K562 (cell line): ENCODE measurements at regions not wholly inside any gene's neighbourhood (a gene's known extent, or its start where the extent isn't known, plus 50 kb on each side); places are given as distances from the start of the nearest gene placed in this dataset.

ENCODE experiments used
- ATAC-seq: fragments of 200-7000 bp; cut with Tn5 transposase; 3 replicates; pipeline ENCODE4 v1.9.1; 2020; ENCODE audit warnings: moderate library complexity
- BruUV-seq: library from RNA; stranded (reverse); fragments of 400-500 nt; replicated peaks from 2 replicates; lab custom pipeline; 2021; lab: Mats Ljungman, UMichigan
- CTCF ChIA-PET: fragments of 300-600 bp; formaldehyde crosslinking; extraction: SDS; loops from one replicate; lab custom pipeline; 2021; ENCODE audit warnings: low intra/inter-chr PET ratio; lab: Yijun Ruan, JAX
- POLR2A ChIA-PET: fragments of 300-600, 350-650 bp; sonication (Branson Sonifier 250); formaldehyde crosslinking; extraction: SDS; loops from one replicate; lab custom pipeline; 2021; ENCODE audit warnings: antibody characterized with exemption, inconsistent platforms; lab: Yijun Ruan, JAX
- DNase-seq, 4 experiments: peaks; one replicate each; pipeline versions ENCODE4 v3.0.0 to v3.0.0-alpha.2; 2011 to 2018; ENCODE audit warnings: low spot score in 3 of 4, mixed read lengths in 3 of 4; ENCODE audit errors: extremely low read depth in 1 of 4
- FAIRE-seq: peaks from 2 replicates; lab custom pipeline; 2011; peaks lifted over from hg19 to GRCh38; lab: Jason Lieb, UNC
- H2AFZ ChIP-seq: 2 replicates; pipeline ENCODE4 v1.6.0; 2011; ENCODE audit warnings: low read depth, low read length, control low read depth, inconsistent platforms
- H3K27ac ChIP-seq: fragments of 200-600 bp; 3 replicates; pipeline ENCODE4 v1.8.0; 2011; ENCODE audit warnings: low read depth, mild to moderate bottlenecking, control low read depth, inconsistent platforms, low read length, moderate library complexity, mixed read lengths; ENCODE audit errors: extremely low read depth
- H3K27me3 ChIP-seq, 2 experiments: fragments of 300-600 bp in 1 of 2; 2 replicates in 1 of 2; 3 replicates in 1 of 2; pipeline versions ENCODE4 v1.6.0 to v1.8.0; 2011; ENCODE audit warnings: inconsistent platforms in 2 of 2, low read length in 2 of 2, mild to moderate bottlenecking in 1 of 2, mixed read lengths in 1 of 2, moderate library complexity in 1 of 2; ENCODE audit not compliant: control insufficient read depth in 2 of 2, insufficient read depth in 2 of 2
- H3K36me3 ChIP-seq: fragments of 300-600 bp; 3 replicates; pipeline ENCODE4 v1.8.0; 2011; ENCODE audit warnings: mild to moderate bottlenecking, low read length, inconsistent platforms; ENCODE audit not compliant: control insufficient read depth, insufficient read depth
- H3K4me1 ChIP-seq, 2 experiments: fragments of 200-600 bp in 1 of 2; replicated peaks in 1 of 2; 2 replicates in 1 of 2; 3 replicates in 1 of 2; pipeline versions ENCODE4 v1.5.1 to v1.8.0; 2011; ENCODE audit warnings: inconsistent platforms in 2 of 2, low read length in 2 of 2, mild to moderate bottlenecking in 1 of 2, mixed read lengths in 1 of 2, moderate library complexity in 1 of 2; ENCODE audit not compliant: control insufficient read depth in 2 of 2, insufficient read depth in 2 of 2
- H3K4me2 ChIP-seq: 2 replicates; pipeline ENCODE4 v1.6.1; 2011; ENCODE audit warnings: low read length, control low read depth, inconsistent platforms, mixed read lengths; ENCODE audit not compliant: insufficient read depth
- H3K4me3 ChIP-seq: fragments of 200-600 bp; sonication (generic), shearing (Covaris generic); 2 replicates; pipeline ENCODE4 v1.5.1; 2016; ENCODE audit warnings: control low read depth, inconsistent platforms
- H3K79me2 ChIP-seq: fragments of 200-600 bp; 3 replicates; pipeline ENCODE4 v1.8.0; 2011; ENCODE audit warnings: low read length, inconsistent platforms; ENCODE audit not compliant: control insufficient read depth, insufficient read depth
- H3K9ac ChIP-seq, 2 experiments: 2 replicates each; pipeline versions ENCODE4 v1.6.0 to v1.6.1; 2011; ENCODE audit warnings: low read depth in 2 of 2, low read length in 2 of 2, control low read depth in 1 of 2, inconsistent platforms in 1 of 2, mild to moderate bottlenecking in 1 of 2, mixed read lengths in 1 of 2; ENCODE audit not compliant: insufficient read depth in 1 of 2
- H3K9me1 ChIP-seq: one replicate; pipeline ENCODE4 v1.6.0; 2011; ENCODE audit warnings: inconsistent platforms, mild to moderate bottlenecking, low read length, moderate library complexity; ENCODE audit not compliant: control insufficient read depth, insufficient read depth
- H3K9me3 ChIP-seq: replicated peaks from 2 replicates; pipeline ENCODE4 v1.5.1; 2011; ENCODE audit warnings: low read depth, low read length, inconsistent platforms; ENCODE audit not compliant: control insufficient read depth, insufficient read depth
- H4K20me1 ChIP-seq: replicated peaks from 2 replicates; pipeline ENCODE4 v1.6.1; 2011; ENCODE audit warnings: low read length, inconsistent platforms, mixed read lengths; ENCODE audit not compliant: control insufficient read depth, insufficient read depth
- CHCHD3 ChIP-seq: fragments of 250-450 bp; sonication (Bioruptor Pico); IDR thresholded peaks from 2 replicates; pipeline ENCODE4 v2.1.2; 2022; ENCODE audit warnings: mild to moderate bottlenecking
- GABPB1 ChIP-seq: sonication (generic); formaldehyde crosslinking; IDR thresholded peaks from 2 replicates; pipeline ENCODE4 v1.8.0; 2022; ENCODE audit warnings: mild to moderate bottlenecking, missing genetic modification reagents
- HIVEP1 ChIP-seq: fragments of 250-450 bp; sonication (Bioruptor Pico); IDR thresholded peaks from 2 replicates; pipeline ENCODE4 v1.4.0; 2020; ENCODE audit warnings: mild to moderate bottlenecking
- MTA2 ChIP-seq: fragments of 450-650 bp; IDR thresholded peaks from 2 replicates; pipeline ENCODE4 v1.6.1; 2016; ENCODE audit warnings: low read depth
- NCOA4 ChIP-seq: fragments of 450-650 bp; IDR thresholded peaks from 2 replicates; pipeline ENCODE4 v1.6.1; 2018; ENCODE audit warnings: mild to moderate bottlenecking; ENCODE audit not compliant: partially characterized antibody
- RCOR1 ChIP-seq, 2 experiments: IDR thresholded peaks; 2 replicates each; pipeline ENCODE4 v1.6.1; 2012; ENCODE audit warnings: low read depth in 2 of 2, low read length in 2 of 2, borderline replicate concordance in 1 of 2, improper control_type of control experiment in 1 of 2
- SMAD3 ChIP-seq: fragments of 450-650 bp; formaldehyde crosslinking; conservative IDR thresholded peaks from 2 replicates; pipeline ENCODE4 v1.4.0; 2020; ENCODE audit warnings: mild to moderate bottlenecking
- TARDBP ChIP-seq: fragments of 450-650 bp; IDR thresholded peaks from 2 replicates; pipeline ENCODE4 v1.6.1; 2016
- ZKSCAN8 ChIP-seq: fragments of 200-800 bp; sonication (Bioruptor generic); IDR thresholded peaks from 2 replicates; pipeline ENCODE4 v1.6.1; 2016; ENCODE audit warnings: missing genetic modification characterization, missing compliant biosample characterization
- ZNF253 ChIP-seq: fragments of 250-450 bp; sonication (Bioruptor Pico); conservative IDR thresholded peaks from 2 replicates; pipeline ENCODE4 v1.6.1; 2021; ENCODE audit warnings: mild to moderate bottlenecking
- ZNF431 ChIP-seq: sonication (generic); formaldehyde crosslinking; IDR thresholded peaks from 2 replicates; pipeline ENCODE4 v1.8.0; 2022; ENCODE audit warnings: mild to moderate bottlenecking, missing genetic modification reagents
- ZNF644 ChIP-seq: fragments of 200-800 bp; sonication (Bioruptor generic); IDR thresholded peaks from 2 replicates; pipeline ENCODE4 v1.6.1; 2016; ENCODE audit warnings: low read depth, missing genetic modification characterization, missing compliant biosample characterization
- ZNF766 ChIP-seq: fragments of 200-800 bp; sonication (Bioruptor generic); conservative IDR thresholded peaks from 2 replicates; pipeline ENCODE4 v1.6.1; 2016; ENCODE audit warnings: missing genetic modification characterization, missing compliant biosample characterization
- WGBS: fragments of 100-300 bp; shearing (Covaris generic); methylation state at CpG from one replicate; pipeline ENCODE4 v1.1.6; 2016; ENCODE audit warnings: low coverage, mixed read lengths; ENCODE audit not compliant: insufficient coverage; ENCODE audit errors: missing lambda C conversion rate; 5-methylcytosine and 5-hydroxymethylcytosine counted together
- in situ Hi-C: fragments of 300-500 bp; cut with MboI; formaldehyde crosslinking; loops from 4 replicates; pipeline ENCODE4 v1.15.0; 2018; ENCODE audit warnings: inconsistent platforms, mixed read lengths
- intact Hi-C: fragments of 100-400 bp; cut with micrococcal nuclease; formaldehyde crosslinking; loops from 2 replicates; pipeline ENCODE4 v1.14.2; 2022
- TF ChIP-seq, protein P1 (sequence below): fragments of 250-450 bp; sonication (Bioruptor Pico); IDR thresholded peaks from 2 replicates; pipeline ENCODE4 v1.5.0; 2022; ENCODE audit warnings: mild to moderate bottlenecking
- TF ChIP-seq, protein P2 (sequence below): sonication (generic); formaldehyde crosslinking; IDR thresholded peaks from 2 replicates; pipeline ENCODE4 v1.8.1; 2023; ENCODE audit warnings: mild to moderate bottlenecking, missing genetic modification reagents
- TF ChIP-seq, protein P3 (sequence below): sonication (generic); formaldehyde crosslinking; IDR thresholded peaks from 2 replicates; pipeline ENCODE4 v1.5.0; 2020; ENCODE audit warnings: missing genetic modification reagents

DNA sequence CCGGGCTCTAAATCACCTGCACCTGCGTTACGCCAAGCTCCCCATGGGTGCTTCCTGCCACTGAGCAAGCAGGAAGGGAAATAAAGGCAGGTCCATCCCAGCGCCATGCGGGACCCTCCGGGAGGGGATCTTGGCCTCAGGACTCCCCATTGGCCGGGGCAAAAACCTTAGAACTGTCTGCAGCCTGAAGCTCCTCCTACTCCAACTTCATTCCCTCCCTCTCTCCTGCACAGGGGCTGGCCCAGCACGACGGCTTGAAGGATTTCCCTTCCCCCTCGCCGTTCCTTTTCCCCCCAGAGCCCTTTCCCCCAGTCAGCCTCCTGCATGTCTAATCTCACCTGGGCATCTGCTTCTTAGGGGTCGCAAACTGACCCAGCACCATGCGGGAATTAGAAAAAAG lies 137.2 kb upstream of the NCOR2 start:
- ATAC-seq = no peak
- TF ChIP-seq, protein P1, sequence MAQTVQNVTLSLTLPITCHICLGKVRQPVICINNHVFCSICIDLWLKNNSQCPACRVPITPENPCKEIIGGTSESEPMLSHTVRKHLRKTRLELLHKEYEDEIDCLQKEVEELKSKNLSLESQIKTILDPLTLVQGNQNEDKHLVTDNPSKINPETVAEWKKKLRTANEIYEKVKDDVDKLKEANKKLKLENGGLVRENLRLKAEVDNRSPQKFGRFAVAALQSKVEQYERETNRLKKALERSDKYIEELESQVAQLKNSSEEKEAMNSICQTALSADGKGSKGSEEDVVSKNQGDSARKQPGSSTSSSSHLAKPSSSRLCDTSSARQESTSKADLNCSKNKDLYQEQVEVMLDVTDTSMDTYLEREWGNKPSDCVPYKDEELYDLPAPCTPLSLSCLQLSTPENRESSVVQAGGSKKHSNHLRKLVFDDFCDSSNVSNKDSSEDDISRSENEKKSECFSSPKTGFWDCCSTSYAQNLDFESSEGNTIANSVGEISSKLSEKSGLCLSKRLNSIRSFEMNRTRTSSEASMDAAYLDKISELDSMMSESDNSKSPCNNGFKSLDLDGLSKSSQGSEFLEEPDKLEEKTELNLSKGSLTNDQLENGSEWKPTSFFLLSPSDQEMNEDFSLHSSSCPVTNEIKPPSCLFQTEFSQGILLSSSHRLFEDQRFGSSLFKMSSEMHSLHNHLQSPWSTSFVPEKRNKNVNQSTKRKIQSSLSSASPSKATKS (CRISPR knock-in tag) = no peak
- TF ChIP-seq RCOR1 (IDR thresholded peaks at IDR 0.05; ENCODE audit: borderline replicate concordance in 1 of 2, low read depth in 2 of 2, low read length in 2 of 2) = no peak
- no peak for TF ChIP-seq GABPB1 (CRISPR knock-in tag)
- TF ChIP-seq MTA2 = no peak
- TF ChIP-seq, protein P2, sequence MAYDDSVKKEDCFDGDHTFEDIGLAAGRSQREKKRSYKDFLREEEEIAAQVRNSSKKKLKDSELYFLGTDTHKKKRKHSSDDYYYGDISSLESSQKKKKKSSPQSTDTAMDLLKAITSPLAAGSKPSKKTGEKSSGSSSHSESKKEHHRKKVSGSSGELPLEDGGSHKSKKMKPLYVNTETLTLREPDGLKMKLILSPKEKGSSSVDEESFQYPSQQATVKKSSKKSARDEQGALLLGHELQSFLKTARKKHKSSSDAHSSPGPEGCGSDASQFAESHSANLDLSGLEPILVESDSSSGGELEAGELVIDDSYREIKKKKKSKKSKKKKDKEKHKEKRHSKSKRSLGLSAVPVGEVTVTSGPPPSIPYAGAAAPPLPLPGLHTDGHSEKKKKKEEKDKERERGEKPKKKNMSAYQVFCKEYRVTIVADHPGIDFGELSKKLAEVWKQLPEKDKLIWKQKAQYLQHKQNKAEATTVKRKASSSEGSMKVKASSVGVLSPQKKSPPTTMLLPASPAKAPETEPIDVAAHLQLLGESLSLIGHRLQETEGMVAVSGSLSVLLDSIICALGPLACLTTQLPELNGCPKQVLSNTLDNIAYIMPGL (CRISPR knock-in tag) = no peak
- TF ChIP-seq ZNF431 (CRISPR knock-in tag) = no peak
- TF ChIP-seq ZKSCAN8 (CRISPR knock-in tag) = no peak
- TF ChIP-seq ZNF253 (CRISPR knock-in tag) = no peak
- no peak for TF ChIP-seq CHCHD3 (CRISPR knock-in tag)
- TF ChIP-seq ZNF766 = no peak
- TF ChIP-seq SMAD3 (CRISPR knock-in tag) = no peak
- no peak for TF ChIP-seq HIVEP1 (CRISPR knock-in tag)
- TF ChIP-seq, protein P3, sequence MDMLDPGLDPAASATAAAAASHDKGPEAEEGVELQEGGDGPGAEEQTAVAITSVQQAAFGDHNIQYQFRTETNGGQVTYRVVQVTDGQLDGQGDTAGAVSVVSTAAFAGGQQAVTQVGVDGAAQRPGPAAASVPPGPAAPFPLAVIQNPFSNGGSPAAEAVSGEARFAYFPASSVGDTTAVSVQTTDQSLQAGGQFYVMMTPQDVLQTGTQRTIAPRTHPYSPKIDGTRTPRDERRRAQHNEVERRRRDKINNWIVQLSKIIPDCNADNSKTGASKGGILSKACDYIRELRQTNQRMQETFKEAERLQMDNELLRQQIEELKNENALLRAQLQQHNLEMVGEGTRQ (CRISPR knock-in tag) = no peak
- TF ChIP-seq NCOA4 = no peak
- no peak for TF ChIP-seq ZNF644 (tag)
- no peak for TF ChIP-seq TARDBP
- Histone ChIP-seq H2AFZ (no peak overlapping the region), H3K79me2 (no peaks in the 10 kb centered on the region), H3K4me2 (no peak overlapping the region), H3K9me3 (peaks cover 4% of the 10 kb centered on the region), H3K4me3 (no peak overlapping the region), H3K27me3 (peaks cover 47 to 76% of the 10 kb centered on the region in 2 experiments), H3K9me1 (no peaks in the 10 kb centered on the region), H3K4me1 (peaks cover 0 to 3% of the 10 kb centered on the region in 2 experiments; a peak in 1 of 5 replicates), H4K20me1 (0 out of 2 replicates have a peak, but pooled peaks cover under 1% of the 10 kb centered on the region), H3K36me3 (no peaks in the 10 kb centered on the region), H3K9ac (no peak overlapping the region), H3K27ac (no peak overlapping the region)
- POLR2A ChIA-PET = interaction anchor here (0.5 to 0.7 kb wide), 3 partner anchors 15 to 220 kb away, joined by 3 read pairs; no protein-coding TSS in a partner anchor
- 7% methylated on average over 11 of the region's 13 CpGs for WGBS
- no peak for FAIRE-seq
- DNase-seq = no peak
- BruUV-seq = no TSS peak
- intact Hi-C loops = no loop called here
- CTCF ChIA-PET = no interaction called here
- in situ Hi-C loops = no loop called here
